HG02588 (cell line): ENCODE measurements at regions not wholly inside any gene's neighbourhood (a gene's known extent, or its start where the extent isn't known, plus 50 kb on each side); places are given as distances from the start of the nearest gene placed in this dataset.

Experiments used
- ATAC-seq: cut with Tn5 transposase; IDR thresholded peaks from one replicate; pipeline ENCODE4 v1.9.1; 2021; ENCODE audit warnings: mild to moderate bottlenecking, moderate library complexity; ENCODE audit not compliant: unreplicated experiment

DNA sequence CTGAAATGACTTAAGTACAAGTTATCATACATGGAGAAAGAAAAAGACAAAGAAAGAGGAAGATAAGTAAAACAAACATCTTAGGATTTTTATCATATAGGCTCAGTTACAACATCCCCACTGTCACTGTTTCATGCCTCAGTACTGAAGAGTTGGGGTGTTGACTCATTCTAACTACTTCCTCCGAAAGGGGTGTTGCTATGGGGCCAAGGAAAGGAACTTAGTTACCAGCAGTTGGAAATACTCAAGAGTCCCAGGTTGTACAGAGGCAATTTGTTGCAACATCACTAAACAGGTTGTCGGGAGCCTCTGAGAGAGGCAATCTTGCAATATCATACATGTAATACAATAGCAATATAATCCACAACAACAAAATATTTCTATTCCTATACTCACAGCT lies 1264.7 kb downstream of the PCDH7 start:
- ATAC-seq = no peak

- no peak for ATAC-seq
These were observed 1276.1 kb downstream of the PCDH7 start for GRCh38 chr4:31995943-31996901.

- ATAC-seq = no peak
These were observed 1278.6 kb downstream of the PCDH7 start for GRCh38 chr4:31998807-31999206.

DNA sequence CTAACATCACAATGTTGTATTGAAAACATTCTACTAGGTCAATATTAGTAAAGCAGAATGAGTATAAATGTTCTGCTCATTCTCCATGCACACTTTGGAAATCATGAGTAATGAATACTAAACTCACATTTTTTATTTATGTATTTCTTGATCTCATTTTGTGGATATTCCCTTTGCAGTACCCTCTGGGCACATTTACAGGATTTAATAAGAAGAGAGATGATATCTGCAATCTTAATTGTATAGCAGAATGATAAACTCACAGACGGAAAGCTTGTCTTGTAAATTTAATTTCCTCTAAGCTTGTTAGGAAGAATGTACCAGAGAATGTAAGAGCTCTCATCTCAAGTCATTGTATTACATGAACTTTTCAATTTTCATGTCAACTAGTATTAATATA lies 1279.7 kb downstream of the PCDH7 start:
- ATAC-seq = no peak

- ATAC-seq = no peak
These were observed 1280.8 kb downstream of the PCDH7 start for GRCh38 chr4:32000846-32001488.

DNA sequence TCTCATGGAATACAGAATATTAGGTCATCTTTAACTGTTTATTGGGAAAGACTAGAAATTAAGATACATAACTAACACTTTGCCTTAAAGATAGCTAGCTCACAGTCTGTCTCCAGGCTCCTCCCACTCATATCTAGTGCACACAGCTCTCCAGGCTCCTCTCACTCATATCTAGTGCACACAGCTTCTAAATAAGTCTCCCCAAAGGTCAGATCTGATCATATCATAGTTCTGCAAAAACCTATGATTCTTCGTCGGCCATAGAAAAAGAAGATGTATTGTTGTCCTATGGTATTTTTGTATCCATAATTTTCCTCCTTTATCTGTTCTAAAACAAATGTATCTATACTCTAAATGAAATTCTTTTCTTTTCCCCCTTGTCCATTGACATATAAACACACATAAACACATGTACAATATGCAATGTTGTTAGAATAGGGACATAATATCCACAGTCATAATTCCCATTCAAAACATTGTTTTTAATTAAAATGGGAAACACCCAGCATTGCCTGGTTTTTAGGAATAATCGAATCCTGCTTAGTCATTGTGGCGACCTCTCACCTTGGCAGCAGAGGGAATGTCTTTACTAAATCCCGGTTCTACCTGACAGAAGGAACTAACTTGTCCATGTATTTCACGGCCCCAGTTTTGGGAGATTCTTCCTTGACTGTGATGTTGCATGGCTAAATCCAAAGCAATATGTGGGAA lies 1282.0 kb downstream of the PCDH7 start:
- ATAC-seq = no peak

DNA sequence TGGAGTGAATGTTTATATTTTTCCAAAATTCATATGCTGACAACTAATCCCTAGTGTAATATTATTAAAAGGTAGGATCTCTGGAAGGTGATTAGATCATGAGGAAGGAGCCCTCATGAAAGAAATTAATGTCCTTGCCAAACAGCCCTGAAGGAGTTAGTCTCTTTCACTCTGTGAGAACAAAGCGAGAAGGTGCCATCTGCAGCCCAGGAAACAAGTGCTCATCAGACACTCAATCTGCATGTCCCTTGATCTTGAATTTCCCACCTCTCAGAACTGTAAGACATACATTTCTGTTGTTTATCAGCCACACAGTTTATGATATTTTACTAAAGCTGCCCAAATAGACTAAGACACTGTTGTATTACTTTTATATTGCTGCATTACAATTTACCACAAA lies 1283.4 kb downstream of the PCDH7 start:
- ATAC-seq = no peak

DNA sequence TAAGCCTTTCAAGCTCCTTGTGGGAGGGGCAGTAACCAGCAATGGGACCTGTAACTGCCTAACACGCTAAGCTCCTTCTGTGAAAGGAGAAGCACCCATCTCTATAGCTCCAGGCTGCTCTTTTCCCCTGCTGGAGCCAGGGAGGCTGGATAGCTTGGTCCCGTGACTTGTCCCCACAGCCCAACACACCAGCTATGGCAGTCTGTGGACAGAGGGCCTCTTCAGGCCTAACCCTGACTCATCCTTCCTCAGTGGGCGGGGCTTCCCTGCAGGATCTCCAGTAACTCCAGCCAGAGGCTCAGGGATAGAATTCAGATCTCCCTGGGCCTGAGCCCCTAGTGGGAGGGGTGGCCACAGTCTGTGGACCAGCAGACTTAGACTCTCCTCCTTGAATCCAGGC lies 1290.1 kb downstream of the PCDH7 start:
- no peak for ATAC-seq

DNA sequence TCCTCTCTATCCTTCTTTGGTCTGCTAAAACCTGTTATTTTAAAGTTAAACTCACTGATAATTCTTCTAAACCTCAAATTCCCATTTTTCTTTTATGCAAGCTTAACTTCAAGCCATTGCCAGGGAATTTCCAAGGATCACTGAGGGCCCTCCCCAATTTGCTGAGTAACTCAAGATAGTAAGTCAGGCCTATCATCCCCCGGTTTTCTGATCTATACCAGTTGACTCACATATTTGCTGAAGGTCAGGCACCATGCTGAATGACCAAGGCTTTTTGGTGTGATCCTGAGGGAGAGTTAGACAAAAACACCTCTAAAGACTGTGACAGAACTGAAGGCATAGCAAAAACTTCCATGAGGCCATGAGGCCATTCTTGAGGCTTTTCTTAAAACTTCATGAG lies 1301.9 kb downstream of the PCDH7 start:
- ATAC-seq = no peak

DNA sequence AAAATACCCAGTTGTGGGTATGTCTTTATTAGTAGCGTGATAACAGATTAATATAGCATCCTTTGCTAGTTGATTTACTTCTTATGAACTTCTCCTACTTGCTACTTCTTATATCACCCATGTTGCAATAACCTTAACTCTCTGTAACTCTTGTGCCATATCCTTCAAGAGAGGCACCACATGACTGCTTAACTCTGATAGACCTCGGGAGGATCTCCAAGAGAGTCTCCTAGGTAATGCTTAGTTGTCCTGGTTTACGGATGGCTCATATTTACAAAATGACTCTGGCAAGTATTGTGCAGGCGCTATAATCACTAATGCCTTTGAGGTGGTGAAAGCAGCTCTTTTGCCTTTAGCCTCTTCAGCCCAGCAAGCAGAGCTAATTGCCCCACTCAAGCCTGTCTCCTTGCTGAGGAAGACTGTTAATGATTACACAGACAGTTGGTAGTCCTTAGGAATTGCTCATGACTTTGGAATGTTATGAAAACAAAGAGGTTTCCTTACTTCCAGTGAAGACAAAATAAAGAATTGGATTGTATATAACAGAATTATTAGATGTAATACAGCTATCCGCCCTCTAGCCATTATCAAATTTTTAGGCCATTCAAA lies 1305.8 kb downstream of the PCDH7 start:
- no peak for ATAC-seq

DNA sequence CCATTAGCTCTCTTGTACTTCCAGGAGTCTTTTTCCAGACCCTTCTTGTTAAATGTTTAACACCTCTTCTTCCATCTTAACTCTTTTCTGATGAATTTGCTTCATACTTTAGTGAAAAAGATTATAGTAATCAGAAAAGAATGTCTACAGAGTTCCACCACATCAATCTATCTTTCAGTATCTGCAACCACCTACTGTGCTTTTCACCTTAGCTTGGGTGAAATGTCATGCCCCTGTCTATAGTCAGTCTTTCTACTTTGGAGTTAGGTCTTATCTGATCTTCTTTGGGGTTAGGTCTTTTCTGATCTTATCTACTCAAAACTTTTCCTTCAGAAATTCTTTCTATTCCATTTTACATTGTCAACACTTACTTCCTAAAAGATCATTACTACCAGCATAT lies 1310.2 kb downstream of the PCDH7 start:
- no peak for ATAC-seq

DNA sequence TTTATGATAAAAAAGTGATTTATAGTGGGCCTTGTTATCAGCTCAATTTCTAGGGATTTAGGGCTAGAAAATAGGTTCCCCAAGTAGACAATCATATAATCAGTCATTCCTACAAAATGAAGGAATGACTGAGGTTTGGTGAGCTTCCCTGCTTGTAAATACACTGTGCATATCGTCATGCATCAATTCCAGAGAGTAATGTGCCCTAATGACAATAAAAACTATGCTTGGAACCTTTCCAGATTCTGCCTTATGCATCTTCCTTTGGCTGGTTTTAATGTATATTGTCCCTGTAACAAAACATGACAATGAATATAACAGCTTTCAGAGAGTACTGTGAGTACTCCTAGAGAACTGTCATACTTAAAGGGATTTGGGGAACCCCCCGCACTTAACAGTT lies 1310.9 kb downstream of the PCDH7 start:
- no peak for ATAC-seq

DNA sequence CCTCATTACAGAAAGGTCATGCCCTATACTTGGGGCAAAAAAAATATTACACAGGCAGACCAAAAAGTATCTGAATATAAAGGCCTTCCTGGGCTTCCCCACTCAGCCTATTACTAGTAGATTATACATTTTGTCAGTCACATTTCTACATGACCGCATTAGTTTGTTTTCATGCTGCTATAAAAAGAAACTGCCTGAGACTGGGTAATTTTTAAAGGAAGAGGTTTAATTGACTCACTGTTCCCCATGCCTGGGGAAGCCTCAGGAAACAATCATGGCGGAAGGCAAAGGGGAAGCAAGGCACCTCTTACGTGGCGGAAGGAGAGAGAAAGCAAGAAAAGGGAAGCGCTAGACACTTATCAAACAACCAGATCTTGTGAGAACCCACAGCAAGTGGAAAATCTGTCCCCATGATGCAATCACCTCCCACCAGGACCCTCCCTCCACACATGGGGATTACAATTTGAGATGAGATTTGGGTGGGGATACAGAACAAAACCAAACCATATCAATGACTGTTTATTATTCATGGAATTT lies 1312.0 kb downstream of the PCDH7 start:
- ATAC-seq = no peak

GRCh38 chr4:32037399-32037798 lies 1317.2 kb downstream of the PCDH7 start:
- no peak for ATAC-seq

GRCh38 chr4:32042486-32043247 lies 1322.5 kb downstream of the PCDH7 start:
- ATAC-seq = no peak

GRCh38 chr4:32043248-32043633 lies 1323.1 kb downstream of the PCDH7 start:
- no peak for ATAC-seq

DNA sequence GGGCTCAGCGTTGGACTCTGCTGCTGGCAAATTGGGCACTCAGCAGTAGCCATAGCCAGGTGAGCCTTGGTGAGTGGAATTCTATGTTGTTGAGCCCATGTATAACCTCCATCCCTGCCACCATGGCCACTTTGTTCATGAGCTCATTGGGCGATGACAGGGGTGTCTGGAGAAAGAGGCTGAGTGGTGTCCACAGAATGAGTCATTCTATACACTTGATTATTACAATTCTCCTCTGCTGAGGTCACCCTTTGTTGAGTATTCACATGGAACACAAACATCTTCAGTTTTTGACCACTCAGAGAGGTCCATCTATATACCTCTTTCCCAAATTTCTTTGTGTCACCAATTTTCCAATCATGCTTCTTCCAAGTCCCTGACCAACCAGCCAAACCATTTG lies 1341.7 kb downstream of the PCDH7 start:
- ATAC-seq = no peak

- ATAC-seq = no peak
These were observed 1353.4 kb downstream of the PCDH7 start for GRCh38 chr4:32073542-32073941.

GRCh38 chr4:32087211-32087610 lies 1367.0 kb downstream of the PCDH7 start:
- ATAC-seq = no peak

GRCh38 chr4:32094987-32095386 lies 1374.8 kb downstream of the PCDH7 start:
- no peak for ATAC-seq
